ENCODE measurements at regions not wholly inside any gene's neighbourhood (a gene's known extent, or its start where the extent isn't known, plus 50 kb on each side); places are given as distances from the start of the nearest gene placed in this dataset.

DNA sequence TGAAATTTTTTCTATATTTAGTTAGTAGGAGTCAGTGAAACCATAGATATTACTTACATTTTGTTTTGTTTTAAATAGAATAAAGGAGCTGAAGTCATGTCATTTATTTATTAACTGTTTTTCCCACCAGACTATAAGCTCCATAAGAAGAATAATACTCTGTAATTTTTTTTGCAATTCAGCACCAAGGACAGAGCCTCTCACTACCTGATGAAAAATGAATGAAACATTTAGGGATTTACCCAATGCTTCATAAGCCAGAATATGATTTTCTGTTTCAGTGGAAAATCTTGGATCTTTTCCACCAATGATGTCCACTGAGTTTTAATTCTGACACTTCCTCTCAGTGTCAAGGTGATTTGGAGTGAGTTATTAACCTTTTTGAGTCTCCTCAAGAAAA, 624.9 kb upstream of the GRAMD2B start:
- peak; percentile 42 for DNase-seq (ENCODE audit: low read depth)
- H3K4me3 ChIP-seq (ENCODE audit: low read depth, low read length), result no peak overlapping the region
- in situ Hi-C loops (cut with HindIII; ENCODE audit: low sequenced_read_pairs), result loop anchor here (5.0 kb wide), 1 partner anchor 39 kb away; no protein-coding TSS in a partner anchor
- TF ChIP-seq, protein P1, sequence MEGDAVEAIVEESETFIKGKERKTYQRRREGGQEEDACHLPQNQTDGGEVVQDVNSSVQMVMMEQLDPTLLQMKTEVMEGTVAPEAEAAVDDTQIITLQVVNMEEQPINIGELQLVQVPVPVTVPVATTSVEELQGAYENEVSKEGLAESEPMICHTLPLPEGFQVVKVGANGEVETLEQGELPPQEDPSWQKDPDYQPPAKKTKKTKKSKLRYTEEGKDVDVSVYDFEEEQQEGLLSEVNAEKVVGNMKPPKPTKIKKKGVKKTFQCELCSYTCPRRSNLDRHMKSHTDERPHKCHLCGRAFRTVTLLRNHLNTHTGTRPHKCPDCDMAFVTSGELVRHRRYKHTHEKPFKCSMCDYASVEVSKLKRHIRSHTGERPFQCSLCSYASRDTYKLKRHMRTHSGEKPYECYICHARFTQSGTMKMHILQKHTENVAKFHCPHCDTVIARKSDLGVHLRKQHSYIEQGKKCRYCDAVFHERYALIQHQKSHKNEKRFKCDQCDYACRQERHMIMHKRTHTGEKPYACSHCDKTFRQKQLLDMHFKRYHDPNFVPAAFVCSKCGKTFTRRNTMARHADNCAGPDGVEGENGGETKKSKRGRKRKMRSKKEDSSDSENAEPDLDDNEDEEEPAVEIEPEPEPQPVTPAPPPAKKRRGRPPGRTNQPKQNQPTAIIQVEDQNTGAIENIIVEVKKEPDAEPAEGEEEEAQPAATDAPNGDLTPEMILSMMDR (IDR thresholded peaks at IDR 0.05; ENCODE audit: low read depth, low read length, missing control alignments), result no peak

DNA sequence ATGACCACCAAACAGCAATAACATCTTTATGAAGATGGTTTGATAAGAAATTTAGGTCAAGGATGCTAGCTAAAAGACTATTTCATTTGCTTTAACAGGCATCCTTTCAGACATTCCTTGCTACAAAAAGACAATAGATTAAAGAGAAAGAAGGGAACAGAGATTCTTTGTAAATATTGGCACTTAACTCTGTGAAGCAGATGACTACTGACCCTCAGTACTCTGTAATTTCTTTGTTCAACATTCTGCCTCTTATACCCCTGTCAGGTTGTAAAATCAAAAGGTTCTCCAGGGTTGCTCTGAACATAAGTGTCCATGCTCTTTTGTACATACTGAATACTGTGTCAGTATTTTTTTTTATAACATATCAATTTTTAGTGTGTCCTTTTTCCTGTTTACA, 610.6 kb upstream of the GRAMD2B start:
- no peak overlapping the region for H3K4me3 ChIP-seq (ENCODE audit: low read depth, low read length)
- in situ Hi-C loops (cut with HindIII; ENCODE audit: low sequenced_read_pairs), result no loop called here
- TF ChIP-seq, protein P1 (IDR thresholded peaks at IDR 0.05; ENCODE audit: low read depth, low read length, missing control alignments), result no peak
- no peak for DNase-seq (ENCODE audit: low read depth)

DNA sequence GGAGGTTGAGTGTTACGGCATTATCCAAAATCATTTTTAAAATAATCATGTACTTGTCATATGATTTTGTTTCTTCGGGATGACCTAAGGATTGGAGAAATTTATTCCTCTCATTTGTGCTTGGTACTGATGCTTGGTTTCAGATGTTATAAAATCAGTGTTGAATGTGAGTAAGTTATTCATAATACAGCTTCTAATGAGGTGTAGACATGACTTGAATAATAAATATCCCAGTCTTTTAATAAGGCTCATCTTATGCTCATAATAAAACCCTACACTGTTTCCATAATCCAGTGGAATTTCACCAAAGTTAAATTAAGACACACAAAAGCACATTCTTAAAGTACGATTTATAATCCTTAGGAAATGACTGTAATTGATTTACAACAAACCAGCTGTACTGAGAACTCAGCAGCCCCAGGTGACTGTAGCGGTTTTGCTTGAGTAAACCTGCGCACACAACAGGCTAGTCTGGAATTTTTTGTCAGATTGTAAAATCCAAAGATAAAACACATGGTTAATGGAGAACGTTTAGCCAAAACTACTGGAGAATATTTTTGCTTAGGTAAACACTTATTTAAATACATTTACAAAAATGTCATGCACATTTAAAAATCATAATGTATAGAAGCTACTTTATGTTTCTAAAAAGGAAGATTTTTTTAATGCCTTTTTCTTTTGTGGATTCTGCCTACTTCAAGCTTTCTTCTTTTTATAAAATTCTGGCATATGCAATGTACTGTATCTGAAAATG, 609.8 kb upstream of the GRAMD2B start:
- in situ Hi-C loops (cut with HindIII; ENCODE audit: low sequenced_read_pairs), result no loop called here
- no peak for DNase-seq (ENCODE audit: low read depth)
- TF ChIP-seq, protein P1 (IDR thresholded peaks at IDR 0.05; ENCODE audit: low read depth, low read length, missing control alignments), result no peak
- H3K4me3 ChIP-seq (ENCODE audit: low read depth, low read length), result no peak overlapping the region

- DNase-seq (ENCODE audit: low read depth), result no peak
- TF ChIP-seq, protein P1 (IDR thresholded peaks at IDR 0.05; ENCODE audit: low read depth, low read length, missing control alignments), result no peak
- in situ Hi-C loops (cut with HindIII; ENCODE audit: low sequenced_read_pairs), result no loop called here
- no peak overlapping the region for H3K4me3 ChIP-seq (ENCODE audit: low read depth, low read length)
These were observed 609.1 kb upstream of the GRAMD2B start for GRCh38 chr5:125814119-125814518.

DNA sequence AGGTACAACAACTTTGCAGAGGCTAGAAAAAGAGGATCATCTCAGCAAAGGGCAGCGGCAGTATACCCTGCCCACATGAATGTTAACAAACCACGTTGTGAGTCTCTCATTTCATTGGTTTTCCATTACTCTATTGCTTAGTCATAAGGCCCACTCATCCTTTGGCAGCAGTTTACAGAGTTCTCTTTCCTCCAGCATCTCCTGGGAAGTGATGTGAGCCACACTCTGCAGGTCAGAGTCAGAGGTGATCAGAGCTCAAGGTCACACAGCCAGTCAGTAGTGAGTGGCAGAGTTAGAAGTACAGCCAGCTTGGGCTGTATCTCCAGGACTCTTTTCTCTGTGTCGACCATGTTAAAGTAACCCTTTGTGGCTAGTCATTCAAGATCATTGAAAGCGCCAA, 599.6 kb upstream of the GRAMD2B start:
- H3K4me3 ChIP-seq (ENCODE audit: low read depth, low read length), result no peak overlapping the region
- in situ Hi-C loops (cut with HindIII; ENCODE audit: low sequenced_read_pairs), result no loop called here
- no peak for DNase-seq (ENCODE audit: low read depth)
- TF ChIP-seq, protein P1 (IDR thresholded peaks at IDR 0.05; ENCODE audit: low read depth, low read length, missing control alignments), result no peak

DNA sequence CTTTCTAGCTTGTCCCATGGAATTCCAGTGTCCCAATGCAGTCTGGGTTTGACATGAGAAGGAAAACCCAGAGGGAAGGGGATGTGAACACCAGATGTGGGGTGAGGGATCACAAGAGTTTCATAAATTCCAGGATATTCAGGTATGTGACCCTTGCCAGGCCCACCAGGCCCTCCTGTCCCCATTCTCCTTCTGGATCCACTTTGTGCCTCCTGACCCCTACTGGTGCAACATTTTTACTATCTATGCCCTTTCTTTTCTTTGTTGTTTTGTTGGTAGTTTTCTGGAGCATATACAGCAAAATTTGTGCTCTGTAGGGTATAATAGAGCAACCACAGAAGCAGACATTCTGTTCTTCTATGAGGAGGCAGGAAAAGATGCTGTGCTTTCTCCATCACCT, 597.0 kb upstream of the GRAMD2B start:
- no peak overlapping the region for H3K4me3 ChIP-seq (ENCODE audit: low read depth, low read length)
- TF ChIP-seq, protein P1 (IDR thresholded peaks at IDR 0.05; ENCODE audit: low read depth, low read length, missing control alignments), result no peak
- in situ Hi-C loops (cut with HindIII; ENCODE audit: low sequenced_read_pairs), result no loop called here
- DNase-seq (ENCODE audit: low read depth), result no peak
